K562 (cell line): ENCODE measurements at regions not wholly inside any gene's neighbourhood (a gene's known extent, or its start where the extent isn't known, plus 50 kb on each side); places are given as distances from the start of the nearest gene placed in this dataset.

Experiments
- ATAC-seq: fragments of 200-7000 bp; cut with Tn5 transposase; 3 replicates; pipeline ENCODE4 v1.9.1; 2020; ENCODE audit warnings: moderate library complexity
- BruUV-seq: library from RNA; stranded (reverse); fragments of 400-500 nt; replicated peaks from 2 replicates; lab custom pipeline; 2021; lab: Mats Ljungman, UMichigan
- CTCF ChIA-PET: fragments of 300-600 bp; formaldehyde crosslinking; extraction: SDS; loops from one replicate; lab custom pipeline; 2021; ENCODE audit warnings: low intra/inter-chr PET ratio; lab: Yijun Ruan, JAX
- POLR2A ChIA-PET: fragments of 300-600, 350-650 bp; sonication (Branson Sonifier 250); formaldehyde crosslinking; extraction: SDS; loops from one replicate; lab custom pipeline; 2021; ENCODE audit warnings: antibody characterized with exemption, inconsistent platforms; lab: Yijun Ruan, JAX
- DNase-seq, 4 experiments: peaks; one replicate each; pipeline versions ENCODE4 v3.0.0 to v3.0.0-alpha.2; 2011 to 2018; ENCODE audit warnings: low spot score in 3 of 4, mixed read lengths in 3 of 4; ENCODE audit errors: extremely low read depth in 1 of 4
- FAIRE-seq: peaks from 2 replicates; lab custom pipeline; 2011; peaks lifted over from hg19 to GRCh38; lab: Jason Lieb, UNC
- H2AFZ ChIP-seq: 2 replicates; pipeline ENCODE4 v1.6.0; 2011; ENCODE audit warnings: low read depth, low read length, control low read depth, inconsistent platforms
- H3K27ac ChIP-seq: fragments of 200-600 bp; 3 replicates; pipeline ENCODE4 v1.8.0; 2011; ENCODE audit warnings: low read depth, mild to moderate bottlenecking, control low read depth, inconsistent platforms, low read length, moderate library complexity, mixed read lengths; ENCODE audit errors: extremely low read depth
- H3K27me3 ChIP-seq, 2 experiments: fragments of 300-600 bp in 1 of 2; 2 replicates in 1 of 2; 3 replicates in 1 of 2; pipeline versions ENCODE4 v1.6.0 to v1.8.0; 2011; ENCODE audit warnings: inconsistent platforms in 2 of 2, low read length in 2 of 2, mild to moderate bottlenecking in 1 of 2, mixed read lengths in 1 of 2, moderate library complexity in 1 of 2; ENCODE audit not compliant: control insufficient read depth in 2 of 2, insufficient read depth in 2 of 2
- H3K36me3 ChIP-seq: fragments of 300-600 bp; 3 replicates; pipeline ENCODE4 v1.8.0; 2011; ENCODE audit warnings: mild to moderate bottlenecking, low read length, inconsistent platforms; ENCODE audit not compliant: control insufficient read depth, insufficient read depth
- H3K4me1 ChIP-seq, 2 experiments: fragments of 200-600 bp in 1 of 2; replicated peaks in 1 of 2; 2 replicates in 1 of 2; 3 replicates in 1 of 2; pipeline versions ENCODE4 v1.5.1 to v1.8.0; 2011; ENCODE audit warnings: inconsistent platforms in 2 of 2, low read length in 2 of 2, mild to moderate bottlenecking in 1 of 2, mixed read lengths in 1 of 2, moderate library complexity in 1 of 2; ENCODE audit not compliant: control insufficient read depth in 2 of 2, insufficient read depth in 2 of 2
- H3K4me2 ChIP-seq: 2 replicates; pipeline ENCODE4 v1.6.1; 2011; ENCODE audit warnings: low read length, control low read depth, inconsistent platforms, mixed read lengths; ENCODE audit not compliant: insufficient read depth
- H3K4me3 ChIP-seq: fragments of 200-600 bp; sonication (generic), shearing (Covaris generic); 2 replicates; pipeline ENCODE4 v1.5.1; 2016; ENCODE audit warnings: control low read depth, inconsistent platforms
- H3K79me2 ChIP-seq: fragments of 200-600 bp; 3 replicates; pipeline ENCODE4 v1.8.0; 2011; ENCODE audit warnings: low read length, inconsistent platforms; ENCODE audit not compliant: control insufficient read depth, insufficient read depth
- H3K9ac ChIP-seq, 2 experiments: 2 replicates each; pipeline versions ENCODE4 v1.6.0 to v1.6.1; 2011; ENCODE audit warnings: low read depth in 2 of 2, low read length in 2 of 2, control low read depth in 1 of 2, inconsistent platforms in 1 of 2, mild to moderate bottlenecking in 1 of 2, mixed read lengths in 1 of 2; ENCODE audit not compliant: insufficient read depth in 1 of 2
- H3K9me1 ChIP-seq: one replicate; pipeline ENCODE4 v1.6.0; 2011; ENCODE audit warnings: inconsistent platforms, mild to moderate bottlenecking, low read length, moderate library complexity; ENCODE audit not compliant: control insufficient read depth, insufficient read depth
- H3K9me3 ChIP-seq: replicated peaks from 2 replicates; pipeline ENCODE4 v1.5.1; 2011; ENCODE audit warnings: low read depth, low read length, inconsistent platforms; ENCODE audit not compliant: control insufficient read depth, insufficient read depth
- H4K20me1 ChIP-seq: replicated peaks from 2 replicates; pipeline ENCODE4 v1.6.1; 2011; ENCODE audit warnings: low read length, inconsistent platforms, mixed read lengths; ENCODE audit not compliant: control insufficient read depth, insufficient read depth
- MAFF ChIP-seq: IDR thresholded peaks from 2 replicates; pipeline ENCODE4 v1.6.1; 2012; ENCODE audit warnings: low read length, improper control_type of control experiment
- RAD21 ChIP-seq, 2 experiments: fragments of 250-450 bp in 1 of 2; fragments of 450-650 bp in 1 of 2; sonication (Bioruptor Pico) in 1 of 2; formaldehyde crosslinking in 1 of 2; IDR thresholded peaks in 1 of 2; conservative IDR thresholded peaks in 1 of 2; 2 replicates each; pipeline versions ENCODE4 v1.4.0 to v1.8.0; 2020 to 2022; ENCODE audit warnings: mild to moderate bottlenecking in 2 of 2, moderate library complexity in 1 of 2
- SIRT6 ChIP-seq: IDR thresholded peaks from one replicate; pipeline ENCODE4 v1.6.1; 2012; ENCODE audit warnings: low read depth, mild to moderate bottlenecking, control low read depth, inconsistent platforms, low read length, moderate library complexity
- ZFP36 ChIP-seq: fragments of 150-350 bp; IDR thresholded peaks from 2 replicates; pipeline ENCODE4 v1.6.1; 2018; ENCODE audit warnings: low read length, low read depth; ENCODE audit not compliant: partially characterized antibody
- ZNF174 ChIP-seq: fragments of 250-450 bp; sonication (Bioruptor Pico); IDR thresholded peaks from 2 replicates; pipeline ENCODE4 v1.4.0; 2020; ENCODE audit warnings: mild to moderate bottlenecking
- ZSCAN29 ChIP-seq: fragments of 450-650 bp; IDR thresholded peaks from 2 replicates; pipeline ENCODE4 v1.6.1; 2017
- WGBS: fragments of 100-300 bp; shearing (Covaris generic); methylation state at CpG from one replicate; pipeline ENCODE4 v1.1.6; 2016; ENCODE audit warnings: low coverage, mixed read lengths; ENCODE audit not compliant: insufficient coverage; ENCODE audit errors: missing lambda C conversion rate; 5-methylcytosine and 5-hydroxymethylcytosine counted together
- in situ Hi-C: fragments of 300-500 bp; cut with MboI; formaldehyde crosslinking; loops from 4 replicates; pipeline ENCODE4 v1.15.0; 2018; ENCODE audit warnings: inconsistent platforms, mixed read lengths
- intact Hi-C: fragments of 100-400 bp; cut with micrococcal nuclease; formaldehyde crosslinking; loops from 2 replicates; pipeline ENCODE4 v1.14.2; 2022
- TF ChIP-seq, protein P1 (sequence below), 2 experiments: fragments of 200-800 bp in 1 of 2; sonication (Bioruptor generic) in 1 of 2; sonication (generic) in 1 of 2; formaldehyde crosslinking in 1 of 2; IDR thresholded peaks in 1 of 2; conservative IDR thresholded peaks in 1 of 2; 2 replicates each; pipeline versions ENCODE4 v1.5.0 to v1.6.1; 2016 to 2020; ENCODE audit warnings: missing compliant biosample characterization in 1 of 2, missing genetic modification characterization in 1 of 2, missing genetic modification reagents in 1 of 2
- TF ChIP-seq, protein P2 (sequence below): fragments of 450-650 bp; IDR thresholded peaks from 2 replicates; pipeline ENCODE4 v1.6.1; 2016; ENCODE audit warnings: mild to moderate bottlenecking, moderate library complexity
- TF ChIP-seq, protein P3 (sequence below): fragments of 250-450 bp; sonication (Bioruptor Pico); IDR thresholded peaks from 2 replicates; pipeline ENCODE4 v1.9.0; 2021; ENCODE audit warnings: mild to moderate bottlenecking

DNA sequence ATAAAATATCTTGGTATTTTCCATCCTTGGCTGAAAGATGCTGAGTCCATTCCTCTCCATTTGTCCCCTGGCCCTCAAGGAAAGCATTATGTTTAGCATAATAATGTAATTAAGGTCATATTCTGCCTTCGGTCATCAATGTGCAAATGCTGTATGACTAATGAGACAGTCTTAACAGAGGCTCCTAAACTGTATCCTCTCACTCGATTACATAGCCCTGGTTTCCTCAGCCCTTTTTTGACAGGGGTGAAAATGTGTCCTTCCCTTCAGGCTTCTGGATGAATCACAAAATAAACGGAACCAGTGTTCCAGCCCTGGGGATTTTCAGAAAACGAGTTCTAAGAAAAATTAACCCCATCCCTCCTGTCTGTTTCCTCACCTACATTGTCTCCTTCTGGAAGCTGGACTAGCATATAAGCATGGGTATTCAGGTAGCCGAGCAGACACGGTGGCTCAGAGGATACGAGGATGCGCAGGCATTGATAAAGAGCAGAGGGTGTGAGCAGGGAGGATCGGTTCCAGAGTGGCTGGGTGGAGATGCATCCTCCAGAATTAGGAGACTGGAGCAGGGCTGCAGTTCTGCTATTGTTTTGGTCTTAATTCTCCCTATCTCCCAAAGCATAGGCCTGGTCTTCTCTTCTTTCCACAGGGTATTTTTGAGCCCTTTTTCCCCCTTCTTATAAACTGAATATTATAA is 742.9 kb downstream of the TLR4 start:
- no peaks in the 10 kb centered on the region for H4K20me1 ChIP-seq
- ChIA-PET POLR2A (no interaction called here), CTCF (no interaction called here)
- DNase-seq (no peak), FAIRE-seq (no peak), ATAC-seq (no peak)
- H3K9ac ChIP-seq: no peak overlapping the region
- H3K27ac ChIP-seq: no peak overlapping the region
- no peak overlapping the region for H3K4me2 ChIP-seq
- no peaks in the 10 kb centered on the region for H3K36me3 ChIP-seq
- H3K79me2 ChIP-seq: no peaks in the 10 kb centered on the region
- no peaks in the 10 kb centered on the region for H3K27me3 ChIP-seq
- H3K9me3 ChIP-seq: no peaks in the 10 kb centered on the region; the same call in 1 of the 2 replicates
- H3K4me3 ChIP-seq: no peak overlapping the region
- no peak overlapping the region for H2AFZ ChIP-seq
- WGBS: 1% methylated on average over 9 of the region's 9 CpGs
- no peaks in the 10 kb centered on the region for H3K4me1 ChIP-seq
- intact Hi-C loops: no loop called here
- in situ Hi-C loops: no loop called here
- no peaks in the 10 kb centered on the region for H3K9me1 ChIP-seq
- no TSS peak for BruUV-seq
- TF ChIP-seq ZSCAN29 (no peak), ZFP36 (no peak), ZNF174 (no peak), MAFF (no peak), SIRT6 (no peak), RAD21 (CRISPR knock-in tag; conservative IDR thresholded peaks at IDR 0.05 in 1 of 2, IDR thresholded peaks at IDR 0.05 in 1 of 2) (no peak)
- TF ChIP-seq, protein P1, sequence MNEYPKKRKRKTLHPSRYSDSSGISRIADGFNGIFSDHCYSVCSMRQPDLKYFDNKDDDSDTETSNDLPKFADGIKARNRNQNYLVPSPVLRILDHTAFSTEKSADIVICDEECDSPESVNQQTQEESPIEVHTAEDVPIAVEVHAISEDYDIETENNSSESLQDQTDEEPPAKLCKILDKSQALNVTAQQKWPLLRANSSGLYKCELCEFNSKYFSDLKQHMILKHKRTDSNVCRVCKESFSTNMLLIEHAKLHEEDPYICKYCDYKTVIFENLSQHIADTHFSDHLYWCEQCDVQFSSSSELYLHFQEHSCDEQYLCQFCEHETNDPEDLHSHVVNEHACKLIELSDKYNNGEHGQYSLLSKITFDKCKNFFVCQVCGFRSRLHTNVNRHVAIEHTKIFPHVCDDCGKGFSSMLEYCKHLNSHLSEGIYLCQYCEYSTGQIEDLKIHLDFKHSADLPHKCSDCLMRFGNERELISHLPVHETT (CRISPR knock-in tag; conservative IDR thresholded peaks at IDR 0.05 in 1 of 2, IDR thresholded peaks at IDR 0.05 in 1 of 2): no peak
- TF ChIP-seq, protein P2, sequence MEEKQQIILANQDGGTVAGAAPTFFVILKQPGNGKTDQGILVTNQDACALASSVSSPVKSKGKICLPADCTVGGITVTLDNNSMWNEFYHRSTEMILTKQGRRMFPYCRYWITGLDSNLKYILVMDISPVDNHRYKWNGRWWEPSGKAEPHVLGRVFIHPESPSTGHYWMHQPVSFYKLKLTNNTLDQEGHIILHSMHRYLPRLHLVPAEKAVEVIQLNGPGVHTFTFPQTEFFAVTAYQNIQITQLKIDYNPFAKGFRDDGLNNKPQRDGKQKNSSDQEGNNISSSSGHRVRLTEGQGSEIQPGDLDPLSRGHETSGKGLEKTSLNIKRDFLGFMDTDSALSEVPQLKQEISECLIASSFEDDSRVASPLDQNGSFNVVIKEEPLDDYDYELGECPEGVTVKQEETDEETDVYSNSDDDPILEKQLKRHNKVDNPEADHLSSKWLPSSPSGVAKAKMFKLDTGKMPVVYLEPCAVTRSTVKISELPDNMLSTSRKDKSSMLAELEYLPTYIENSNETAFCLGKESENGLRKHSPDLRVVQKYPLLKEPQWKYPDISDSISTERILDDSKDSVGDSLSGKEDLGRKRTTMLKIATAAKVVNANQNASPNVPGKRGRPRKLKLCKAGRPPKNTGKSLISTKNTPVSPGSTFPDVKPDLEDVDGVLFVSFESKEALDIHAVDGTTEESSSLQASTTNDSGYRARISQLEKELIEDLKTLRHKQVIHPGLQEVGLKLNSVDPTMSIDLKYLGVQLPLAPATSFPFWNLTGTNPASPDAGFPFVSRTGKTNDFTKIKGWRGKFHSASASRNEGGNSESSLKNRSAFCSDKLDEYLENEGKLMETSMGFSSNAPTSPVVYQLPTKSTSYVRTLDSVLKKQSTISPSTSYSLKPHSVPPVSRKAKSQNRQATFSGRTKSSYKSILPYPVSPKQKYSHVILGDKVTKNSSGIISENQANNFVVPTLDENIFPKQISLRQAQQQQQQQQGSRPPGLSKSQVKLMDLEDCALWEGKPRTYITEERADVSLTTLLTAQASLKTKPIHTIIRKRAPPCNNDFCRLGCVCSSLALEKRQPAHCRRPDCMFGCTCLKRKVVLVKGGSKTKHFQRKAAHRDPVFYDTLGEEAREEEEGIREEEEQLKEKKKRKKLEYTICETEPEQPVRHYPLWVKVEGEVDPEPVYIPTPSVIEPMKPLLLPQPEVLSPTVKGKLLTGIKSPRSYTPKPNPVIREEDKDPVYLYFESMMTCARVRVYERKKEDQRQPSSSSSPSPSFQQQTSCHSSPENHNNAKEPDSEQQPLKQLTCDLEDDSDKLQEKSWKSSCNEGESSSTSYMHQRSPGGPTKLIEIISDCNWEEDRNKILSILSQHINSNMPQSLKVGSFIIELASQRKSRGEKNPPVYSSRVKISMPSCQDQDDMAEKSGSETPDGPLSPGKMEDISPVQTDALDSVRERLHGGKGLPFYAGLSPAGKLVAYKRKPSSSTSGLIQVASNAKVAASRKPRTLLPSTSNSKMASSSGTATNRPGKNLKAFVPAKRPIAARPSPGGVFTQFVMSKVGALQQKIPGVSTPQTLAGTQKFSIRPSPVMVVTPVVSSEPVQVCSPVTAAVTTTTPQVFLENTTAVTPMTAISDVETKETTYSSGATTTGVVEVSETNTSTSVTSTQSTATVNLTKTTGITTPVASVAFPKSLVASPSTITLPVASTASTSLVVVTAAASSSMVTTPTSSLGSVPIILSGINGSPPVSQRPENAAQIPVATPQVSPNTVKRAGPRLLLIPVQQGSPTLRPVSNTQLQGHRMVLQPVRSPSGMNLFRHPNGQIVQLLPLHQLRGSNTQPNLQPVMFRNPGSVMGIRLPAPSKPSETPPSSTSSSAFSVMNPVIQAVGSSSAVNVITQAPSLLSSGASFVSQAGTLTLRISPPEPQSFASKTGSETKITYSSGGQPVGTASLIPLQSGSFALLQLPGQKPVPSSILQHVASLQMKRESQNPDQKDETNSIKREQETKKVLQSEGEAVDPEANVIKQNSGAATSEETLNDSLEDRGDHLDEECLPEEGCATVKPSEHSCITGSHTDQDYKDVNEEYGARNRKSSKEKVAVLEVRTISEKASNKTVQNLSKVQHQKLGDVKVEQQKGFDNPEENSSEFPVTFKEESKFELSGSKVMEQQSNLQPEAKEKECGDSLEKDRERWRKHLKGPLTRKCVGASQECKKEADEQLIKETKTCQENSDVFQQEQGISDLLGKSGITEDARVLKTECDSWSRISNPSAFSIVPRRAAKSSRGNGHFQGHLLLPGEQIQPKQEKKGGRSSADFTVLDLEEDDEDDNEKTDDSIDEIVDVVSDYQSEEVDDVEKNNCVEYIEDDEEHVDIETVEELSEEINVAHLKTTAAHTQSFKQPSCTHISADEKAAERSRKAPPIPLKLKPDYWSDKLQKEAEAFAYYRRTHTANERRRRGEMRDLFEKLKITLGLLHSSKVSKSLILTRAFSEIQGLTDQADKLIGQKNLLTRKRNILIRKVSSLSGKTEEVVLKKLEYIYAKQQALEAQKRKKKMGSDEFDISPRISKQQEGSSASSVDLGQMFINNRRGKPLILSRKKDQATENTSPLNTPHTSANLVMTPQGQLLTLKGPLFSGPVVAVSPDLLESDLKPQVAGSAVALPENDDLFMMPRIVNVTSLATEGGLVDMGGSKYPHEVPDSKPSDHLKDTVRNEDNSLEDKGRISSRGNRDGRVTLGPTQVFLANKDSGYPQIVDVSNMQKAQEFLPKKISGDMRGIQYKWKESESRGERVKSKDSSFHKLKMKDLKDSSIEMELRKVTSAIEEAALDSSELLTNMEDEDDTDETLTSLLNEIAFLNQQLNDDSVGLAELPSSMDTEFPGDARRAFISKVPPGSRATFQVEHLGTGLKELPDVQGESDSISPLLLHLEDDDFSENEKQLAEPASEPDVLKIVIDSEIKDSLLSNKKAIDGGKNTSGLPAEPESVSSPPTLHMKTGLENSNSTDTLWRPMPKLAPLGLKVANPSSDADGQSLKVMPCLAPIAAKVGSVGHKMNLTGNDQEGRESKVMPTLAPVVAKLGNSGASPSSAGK: no peak
- TF ChIP-seq, protein P3, sequence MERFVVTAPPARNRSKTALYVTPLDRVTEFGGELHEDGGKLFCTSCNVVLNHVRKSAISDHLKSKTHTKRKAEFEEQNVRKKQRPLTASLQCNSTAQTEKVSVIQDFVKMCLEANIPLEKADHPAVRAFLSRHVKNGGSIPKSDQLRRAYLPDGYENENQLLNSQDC (CRISPR knock-in tag): no peak
